Neural cell (in vitro differentiated cells): ENCODE measurements at regions not wholly inside any gene's neighbourhood (a gene's known extent, or its start where the extent isn't known, plus 50 kb on each side); places are given as distances from the start of the nearest gene placed in this dataset.

Experiments
- H2AFZ ChIP-seq: fragments of 200-600, 300-800 bp; sonication (generic), shearing (Covaris generic); 2 replicates; pipeline ENCODE4 v1.6.0; 2014; ENCODE audit warnings: low read depth, mild to moderate bottlenecking, antibody characterized with exemption, low read length, moderate library complexity
- H3F3A ChIP-seq: fragments of 200-600 bp; shearing (Covaris generic); 2 replicates; pipeline ENCODE4 v1.6.1; 2016; ENCODE audit warnings: mild to moderate bottlenecking, moderate library complexity, mixed read lengths, antibody characterized with exemption, low read length; ENCODE audit not compliant: insufficient read depth, poor library complexity, severe bottlenecking
- H3K27ac ChIP-seq: fragments of 200-600, 300-800 bp; sonication (generic), shearing (Covaris generic); 2 replicates; pipeline ENCODE4 v1.5.1; 2014; ENCODE audit warnings: mild to moderate bottlenecking, low read length, moderate library complexity
- H3K27me3 ChIP-seq: fragments of 300-800, 200-600 bp; sonication (generic), shearing (Covaris generic); 2 replicates; pipeline ENCODE4 v1.6.0; 2014; ENCODE audit warnings: mild to moderate bottlenecking, low read depth, low read length, moderate library complexity; ENCODE audit not compliant: insufficient read depth
- H3K36me3 ChIP-seq: fragments of 300-800, 200-600 bp; sonication (generic), shearing (Covaris generic); 2 replicates; pipeline ENCODE4 v1.5.1; 2014; ENCODE audit warnings: mild to moderate bottlenecking, antibody characterized with exemption, low read length, moderate library complexity; ENCODE audit not compliant: insufficient read depth
- H3K4me2 ChIP-seq: fragments of 300-800, 200-600 bp; sonication (generic), shearing (Covaris generic); 2 replicates; pipeline ENCODE4 v1.6.0; 2014; ENCODE audit warnings: mild to moderate bottlenecking, low read length
- H3K4me3 ChIP-seq: fragments of 300-800, 200-600 bp; sonication (generic), shearing (Covaris generic); 2 replicates; pipeline ENCODE4 v1.5.1; 2014; ENCODE audit warnings: mild to moderate bottlenecking, low read length, moderate library complexity
- H3K79me2 ChIP-seq: fragments of 200-600 bp; shearing (Covaris generic); replicated peaks from 2 replicates; pipeline ENCODE4 v1.6.0; 2014; ENCODE audit warnings: mild to moderate bottlenecking, low read length, moderate library complexity; ENCODE audit not compliant: insufficient read depth
- H3K9ac ChIP-seq: fragments of 300-800, 200-600 bp; sonication (generic), shearing (Covaris generic); 2 replicates; pipeline ENCODE4 v1.6.1; 2016; ENCODE audit warnings: mild to moderate bottlenecking, low read length, mixed read lengths
- H3K9me2 ChIP-seq: fragments of 200-600 bp; shearing (Covaris generic); 2 replicates; pipeline ENCODE4 v1.6.1; 2016; ENCODE audit warnings: mild to moderate bottlenecking, low read length, mixed read lengths; ENCODE audit not compliant: insufficient read depth
- H3K9me3 ChIP-seq: fragments of 200-600, 300-800 bp; sonication (generic), shearing (Covaris generic); 2 replicates; pipeline ENCODE4 v1.6.1; 2016; ENCODE audit warnings: mild to moderate bottlenecking, mixed run types, low read length, moderate library complexity, mixed read lengths
- H4K20me1 ChIP-seq: fragments of 200-600 bp; shearing (Covaris generic); 2 replicates; pipeline ENCODE4 v1.6.1; 2016; ENCODE audit warnings: mild to moderate bottlenecking, mixed run types; ENCODE audit not compliant: insufficient read depth
- EP300 ChIP-seq: fragments of 450-650 bp; conservative IDR thresholded peaks from 2 replicates; pipeline ENCODE4 v1.6.1; 2014; ENCODE audit warnings: antibody characterized with exemption, mild to moderate bottlenecking, moderate library complexity; ENCODE audit not compliant: poor library complexity, severe bottlenecking
- EZH2 ChIP-seq: fragments of 200-600, 300-800 bp; shearing (Covaris generic), sonication (generic); IDR thresholded peaks from 2 replicates; pipeline ENCODE4 v1.6.1; 2014; ENCODE audit warnings: antibody characterized with exemption, low read length, borderline replicate concordance, mild to moderate bottlenecking; ENCODE audit not compliant: insufficient read depth, poor library complexity, severe bottlenecking
- MXI1 ChIP-seq: fragments of 450-650 bp; conservative IDR thresholded peaks from 2 replicates; pipeline ENCODE4 v1.6.1; 2014; ENCODE audit warnings: antibody characterized with exemption, mild to moderate bottlenecking; ENCODE audit not compliant: poor library complexity, severe bottlenecking
- POLR2AphosphoS5 ChIP-seq: IDR thresholded peaks from 2 replicates; pipeline ENCODE4 v1.6.1; 2012
- RAD21 ChIP-seq: fragments of 450-650 bp; conservative IDR thresholded peaks from 2 replicates; pipeline ENCODE4 v1.6.1; 2014; ENCODE audit warnings: antibody characterized with exemption, mild to moderate bottlenecking, moderate library complexity
- SMC3 ChIP-seq: fragments of 450-650 bp; conservative IDR thresholded peaks from 2 replicates; pipeline ENCODE4 v1.6.1; 2014; ENCODE audit warnings: antibody characterized with exemption, mild to moderate bottlenecking, moderate library complexity; ENCODE audit not compliant: poor library complexity
- TAF1 ChIP-seq: IDR thresholded peaks from 2 replicates; pipeline ENCODE4 v1.6.1; 2012; ENCODE audit warnings: low read depth
- TF ChIP-seq, protein P1 (sequence below): IDR thresholded peaks from 2 replicates; pipeline ENCODE4 v1.6.1; 2012; ENCODE audit warnings: borderline replicate concordance
- TF ChIP-seq, protein P2 (sequence below): fragments of 450-650 bp; IDR thresholded peaks from 2 replicates; pipeline ENCODE4 v1.5.1; 2014; ENCODE audit warnings: antibody characterized with exemption, mild to moderate bottlenecking, moderate library complexity; ENCODE audit not compliant: poor library complexity, severe bottlenecking

GRCh38 chr4:17112292-17112659, 213.8 kb upstream of the LDB2 start:
- Histone ChIP-seq H2AFZ (no peak overlapping the region), H3K79me2 (no peaks in the 10 kb centered on the region)
- no peak for TF ChIP-seq POLR2AphosphoS5
- no peak for TF ChIP-seq SMC3
- no peak for TF ChIP-seq EP300
- TF ChIP-seq MXI1 = no peak
- TF ChIP-seq TAF1 = no peak
- TF ChIP-seq, protein P1, sequence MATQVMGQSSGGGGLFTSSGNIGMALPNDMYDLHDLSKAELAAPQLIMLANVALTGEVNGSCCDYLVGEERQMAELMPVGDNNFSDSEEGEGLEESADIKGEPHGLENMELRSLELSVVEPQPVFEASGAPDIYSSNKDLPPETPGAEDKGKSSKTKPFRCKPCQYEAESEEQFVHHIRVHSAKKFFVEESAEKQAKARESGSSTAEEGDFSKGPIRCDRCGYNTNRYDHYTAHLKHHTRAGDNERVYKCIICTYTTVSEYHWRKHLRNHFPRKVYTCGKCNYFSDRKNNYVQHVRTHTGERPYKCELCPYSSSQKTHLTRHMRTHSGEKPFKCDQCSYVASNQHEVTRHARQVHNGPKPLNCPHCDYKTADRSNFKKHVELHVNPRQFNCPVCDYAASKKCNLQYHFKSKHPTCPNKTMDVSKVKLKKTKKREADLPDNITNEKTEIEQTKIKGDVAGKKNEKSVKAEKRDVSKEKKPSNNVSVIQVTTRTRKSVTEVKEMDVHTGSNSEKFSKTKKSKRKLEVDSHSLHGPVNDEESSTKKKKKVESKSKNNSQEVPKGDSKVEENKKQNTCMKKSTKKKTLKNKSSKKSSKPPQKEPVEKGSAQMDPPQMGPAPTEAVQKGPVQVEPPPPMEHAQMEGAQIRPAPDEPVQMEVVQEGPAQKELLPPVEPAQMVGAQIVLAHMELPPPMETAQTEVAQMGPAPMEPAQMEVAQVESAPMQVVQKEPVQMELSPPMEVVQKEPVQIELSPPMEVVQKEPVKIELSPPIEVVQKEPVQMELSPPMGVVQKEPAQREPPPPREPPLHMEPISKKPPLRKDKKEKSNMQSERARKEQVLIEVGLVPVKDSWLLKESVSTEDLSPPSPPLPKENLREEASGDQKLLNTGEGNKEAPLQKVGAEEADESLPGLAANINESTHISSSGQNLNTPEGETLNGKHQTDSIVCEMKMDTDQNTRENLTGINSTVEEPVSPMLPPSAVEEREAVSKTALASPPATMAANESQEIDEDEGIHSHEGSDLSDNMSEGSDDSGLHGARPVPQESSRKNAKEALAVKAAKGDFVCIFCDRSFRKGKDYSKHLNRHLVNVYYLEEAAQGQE = no peak
- TF ChIP-seq, protein P2, sequence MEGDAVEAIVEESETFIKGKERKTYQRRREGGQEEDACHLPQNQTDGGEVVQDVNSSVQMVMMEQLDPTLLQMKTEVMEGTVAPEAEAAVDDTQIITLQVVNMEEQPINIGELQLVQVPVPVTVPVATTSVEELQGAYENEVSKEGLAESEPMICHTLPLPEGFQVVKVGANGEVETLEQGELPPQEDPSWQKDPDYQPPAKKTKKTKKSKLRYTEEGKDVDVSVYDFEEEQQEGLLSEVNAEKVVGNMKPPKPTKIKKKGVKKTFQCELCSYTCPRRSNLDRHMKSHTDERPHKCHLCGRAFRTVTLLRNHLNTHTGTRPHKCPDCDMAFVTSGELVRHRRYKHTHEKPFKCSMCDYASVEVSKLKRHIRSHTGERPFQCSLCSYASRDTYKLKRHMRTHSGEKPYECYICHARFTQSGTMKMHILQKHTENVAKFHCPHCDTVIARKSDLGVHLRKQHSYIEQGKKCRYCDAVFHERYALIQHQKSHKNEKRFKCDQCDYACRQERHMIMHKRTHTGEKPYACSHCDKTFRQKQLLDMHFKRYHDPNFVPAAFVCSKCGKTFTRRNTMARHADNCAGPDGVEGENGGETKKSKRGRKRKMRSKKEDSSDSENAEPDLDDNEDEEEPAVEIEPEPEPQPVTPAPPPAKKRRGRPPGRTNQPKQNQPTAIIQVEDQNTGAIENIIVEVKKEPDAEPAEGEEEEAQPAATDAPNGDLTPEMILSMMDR = no peak
- no peak for TF ChIP-seq RAD21
- no peak for TF ChIP-seq EZH2

DNA sequence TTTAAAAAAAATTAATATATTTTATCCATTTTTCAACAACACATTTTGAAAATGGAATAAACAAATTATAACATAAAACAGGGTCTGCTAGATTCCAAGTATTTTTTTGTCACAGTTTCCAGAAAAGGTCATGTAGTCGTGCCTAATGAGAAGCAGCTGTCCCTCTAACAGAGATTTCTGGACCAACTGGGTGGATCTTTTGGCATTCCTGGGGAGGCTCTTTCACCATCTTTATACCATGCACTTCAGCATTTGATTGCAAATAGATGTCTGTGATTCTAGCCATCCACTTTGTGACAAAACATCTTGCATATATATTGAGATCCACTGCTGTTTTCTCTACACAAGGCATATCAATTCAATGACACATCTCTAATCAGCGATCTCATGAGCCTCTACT, 210.7 kb upstream of the LDB2 start:
- no peaks in the 10 kb centered on the region for H3K36me3 ChIP-seq
- H3K4me2 ChIP-seq = no peak overlapping the region
- H3K9ac ChIP-seq = no peak overlapping the region
- no peaks in the 10 kb centered on the region for H3K27me3 ChIP-seq
- no peaks in the 10 kb centered on the region for H3K79me2 ChIP-seq
- H3K4me3 ChIP-seq = no peak overlapping the region
- no peaks in the 10 kb centered on the region for H3F3A ChIP-seq
- TF ChIP-seq EZH2 = no peak
- TF ChIP-seq, protein P1 = no peak
- no peak for TF ChIP-seq MXI1
- no peak for TF ChIP-seq SMC3
- no peak for TF ChIP-seq RAD21
- no peak for TF ChIP-seq TAF1
- no peak for TF ChIP-seq EP300
- no peak for TF ChIP-seq POLR2AphosphoS5
- TF ChIP-seq, protein P2 = no peak
- no peaks in the 10 kb centered on the region for H3K9me2 ChIP-seq
- no peaks in the 10 kb centered on the region for H4K20me1 ChIP-seq
- H2AFZ ChIP-seq = no peak overlapping the region
- no peak overlapping the region for H3K27ac ChIP-seq
- H3K9me3 ChIP-seq = no peaks in the 10 kb centered on the region

More at GRCh38 chr4:17112292-17112659, 213.8 kb upstream of the LDB2 start:
- no peak overlapping the region for H3K27ac ChIP-seq
- no peaks in the 10 kb centered on the region for H4K20me1 ChIP-seq
- no peaks in the 10 kb centered on the region for H3K36me3 ChIP-seq
- no peak overlapping the region for H3K9ac ChIP-seq
- H3K4me2 ChIP-seq = no peak overlapping the region
- no peaks in the 10 kb centered on the region for H3K9me3 ChIP-seq
- no peak overlapping the region for H3K4me3 ChIP-seq
- no peaks in the 10 kb centered on the region for H3F3A ChIP-seq
- H3K27me3 ChIP-seq = no peaks in the 10 kb centered on the region
- H3K9me2 ChIP-seq = no peaks in the 10 kb centered on the region
